HCT116 (cell line): ENCODE measurements at regions not wholly inside any gene's neighbourhood (a gene's known extent, or its start where the extent isn't known, plus 50 kb on each side); places are given as distances from the start of the nearest gene placed in this dataset.

Experiments
- ATAC-seq: fragments of 200-7000 bp; cut with Tn5 transposase; 2 replicates; pipeline ENCODE4 v1.9.1; 2020; ENCODE audit warnings: mild to moderate bottlenecking, moderate library complexity
- BruUV-seq: library from RNA; stranded (reverse); fragments of 400-500 nt; replicated peaks from 2 replicates; lab custom pipeline; 2021; lab: Mats Ljungman, UMichigan
- CTCF ChIA-PET: fragments of 300-600 bp; sonication (Branson Sonifier 250); formaldehyde crosslinking; loops from one replicate; lab custom pipeline; 2021; ENCODE audit warnings: antibody characterized with exemption; lab: Charles Lee
- POLR2A ChIA-PET: fragments of 300-600, 350-600 bp; sonication (Branson Sonifier 250); formaldehyde crosslinking; loops from one replicate; lab custom pipeline; 2021; ENCODE audit warnings: antibody characterized with exemption; lab: Charles Lee
- RAD21 ChIA-PET, 2 experiments: fragments of 300-600 bp; sonication (Branson Sonifier 250); formaldehyde crosslinking; loops; one replicate each; lab custom pipeline; 2023; ENCODE audit warnings: low total read pairs in 2 of 2; ENCODE audit not compliant: uncharacterized antibody in 2 of 2, unreplicated experiment in 2 of 2, low non-redundant PET in 1 of 2; lab: Charles Lee
- DNase-seq: peaks from one replicate; pipeline ENCODE4 v3.0.0-alpha.2; 2010; ENCODE audit warnings: low read depth, low spot score
- H2AFZ ChIP-seq: fragments of 200-600 bp; shearing (Covaris generic), sonication (generic); 2 replicates; pipeline ENCODE4 v1.6.1; 2017; ENCODE audit warnings: low read depth, mixed run types, mixed read lengths, antibody characterized with exemption, low read length; ENCODE audit not compliant: poor library complexity, severe bottlenecking
- H3K27ac ChIP-seq: 2 replicates; pipeline ENCODE4 v1.5.1; 2012; ENCODE audit warnings: low read depth, low read length
- H3K27me3 ChIP-seq: fragments of 200-600 bp; sonication (generic); 2 replicates; pipeline ENCODE4 v1.6.1; 2016; ENCODE audit warnings: mixed run types, low read length, mixed read lengths; ENCODE audit not compliant: insufficient read depth
- H3K36me3 ChIP-seq, 2 experiments: fragments of 200-500 bp in 1 of 2; fragments of 200-600 bp in 1 of 2; sonication (Bioruptor generic) in 1 of 2; sonication (generic) in 1 of 2; 2 replicates each; pipeline versions ENCODE4 v1.5.1 to v1.6.1; 2014 to 2016; ENCODE audit warnings: low read length in 2 of 2, inconsistent platforms in 1 of 2, mixed read lengths in 1 of 2, mixed run types in 1 of 2; ENCODE audit not compliant: insufficient read depth in 2 of 2, control insufficient read depth in 1 of 2
- H3K4me1 ChIP-seq, 2 experiments: fragments of 200-600 bp in 1 of 2; sonication (generic) in 1 of 2; 2 replicates each; pipeline versions ENCODE4 v1.5.1 to v1.6.1; 2012 to 2017; ENCODE audit warnings: low read length in 2 of 2, inconsistent platforms in 1 of 2, mild to moderate bottlenecking in 1 of 2, mixed read lengths in 1 of 2, mixed run types in 1 of 2, moderate library complexity in 1 of 2; ENCODE audit not compliant: insufficient read depth in 2 of 2, control insufficient read depth in 1 of 2
- H3K4me2 ChIP-seq: fragments of 200-600 bp; sonication (generic); 2 replicates; pipeline ENCODE4 v1.6.1; 2017; ENCODE audit warnings: mixed run types, low read length, mixed read lengths
- H3K4me3 ChIP-seq, 2 experiments: fragments of 200-600 bp in 1 of 2; sonication (generic) in 1 of 2; replicated peaks in 1 of 2; 2 replicates each; pipeline ENCODE4 v1.5.1; 2011 to 2016; ENCODE audit warnings: low read length in 2 of 2, control low read depth in 1 of 2, low read depth in 1 of 2, mild to moderate bottlenecking in 1 of 2, mixed read lengths in 1 of 2, mixed run types in 1 of 2
- H3K79me2 ChIP-seq: fragments of 200-600 bp; sonication (generic); 2 replicates; pipeline ENCODE4 v1.6.1; 2017; ENCODE audit warnings: mild to moderate bottlenecking, mixed run types, low read length, moderate library complexity, mixed read lengths; ENCODE audit not compliant: insufficient read depth
- H3K9ac ChIP-seq: fragments of 200-600 bp; sonication (generic); 2 replicates; pipeline ENCODE4 v1.6.1; 2016; ENCODE audit warnings: low read length, mixed read lengths
- H3K9me2 ChIP-seq: fragments of 200-600 bp; sonication (generic), shearing (Covaris generic); 2 replicates; pipeline ENCODE4 v1.6.1; 2017; ENCODE audit warnings: mixed run types, mild to moderate bottlenecking, moderate library complexity; ENCODE audit not compliant: insufficient read depth
- H3K9me3 ChIP-seq, 2 experiments: fragments of 200-500 bp in 1 of 2; fragments of 200-600 bp in 1 of 2; sonication (Bioruptor generic) in 1 of 2; sonication (generic) in 1 of 2; 2 replicates each; pipeline ENCODE4 v1.6.1; 2014 to 2017; ENCODE audit warnings: low read length in 2 of 2, mixed read lengths in 2 of 2, inconsistent platforms in 1 of 2, low read depth in 1 of 2, mild to moderate bottlenecking in 1 of 2, mixed run types in 1 of 2, moderate library complexity in 1 of 2; ENCODE audit not compliant: control insufficient read depth in 1 of 2, insufficient read depth in 1 of 2
- H4K20me1 ChIP-seq: fragments of 200-600 bp; sonication (generic), shearing (Covaris generic); 2 replicates; pipeline ENCODE4 v1.6.1; 2017; ENCODE audit warnings: mixed run types, mild to moderate bottlenecking, moderate library complexity; ENCODE audit not compliant: insufficient read depth
- CBX3 ChIP-seq: IDR thresholded peaks from 2 replicates; pipeline ENCODE4 v1.6.1; 2012; ENCODE audit warnings: low read depth
- CEBPB ChIP-seq: IDR thresholded peaks from 2 replicates; pipeline ENCODE4 v1.6.1; 2012; ENCODE audit warnings: low read depth
- CTCF ChIP-seq, 3 experiments: fragments of 200-600 bp in 1 of 3; sonication (generic) in 1 of 3; IDR thresholded peaks in 2 of 3; conservative IDR thresholded peaks in 1 of 3; 2 replicates each; pipeline ENCODE4 v1.5.1; 2012 to 2017; ENCODE audit warnings: low read depth in 2 of 3, low read length in 2 of 3, antibody characterized with exemption in 1 of 3, borderline replicate concordance in 1 of 3, control low read depth in 1 of 3, mild to moderate bottlenecking in 1 of 3, mixed read lengths in 1 of 3, mixed run types in 1 of 3, moderate library complexity in 1 of 3; ENCODE audit not compliant: insufficient read depth in 1 of 3
- EGR1 ChIP-seq: IDR thresholded peaks from 2 replicates; pipeline ENCODE4 v1.6.1; 2012; ENCODE audit warnings: low read depth
- ELF1 ChIP-seq: IDR thresholded peaks from 2 replicates; pipeline ENCODE4 v1.6.1; 2012; ENCODE audit warnings: low read depth, borderline replicate concordance
- EZH2 ChIP-seq: fragments of 200-600 bp; sonication (generic); IDR thresholded peaks from 2 replicates; pipeline ENCODE4 v1.6.1; 2017; ENCODE audit warnings: antibody characterized with exemption, mixed run types
- EZH2phosphoT487 ChIP-seq: fragments of 200-600 bp; IDR thresholded peaks from 2 replicates; pipeline ENCODE4 v1.6.1; 2018; ENCODE audit warnings: antibody characterized with exemption, borderline replicate concordance
- FOSL1 ChIP-seq: IDR thresholded peaks from 2 replicates; pipeline ENCODE4 v1.6.1; 2012; ENCODE audit warnings: low read depth
- JUND ChIP-seq: IDR thresholded peaks from 2 replicates; pipeline ENCODE4 v1.6.1; 2012
- POLR2A ChIP-seq: IDR thresholded peaks from 2 replicates; pipeline ENCODE4 v1.7.0; 2011; ENCODE audit warnings: borderline replicate concordance; ENCODE audit not compliant: insufficient read depth, insufficient read length; ENCODE audit errors: extremely low read depth
- POLR2AphosphoS5 ChIP-seq: IDR thresholded peaks from 2 replicates; pipeline ENCODE4 v1.6.1; 2011; ENCODE audit warnings: mild to moderate bottlenecking, low read depth, low read length, moderate library complexity
- RAD21 ChIP-seq: IDR thresholded peaks from 2 replicates; pipeline ENCODE4 v1.6.1; 2012; ENCODE audit warnings: low read depth, mild to moderate bottlenecking
- REST ChIP-seq: IDR thresholded peaks from 2 replicates; pipeline ENCODE4 v1.6.1; 2012; ENCODE audit warnings: low read depth
- SP1 ChIP-seq: IDR thresholded peaks from 2 replicates; pipeline ENCODE4 v1.6.1; 2012; ENCODE audit warnings: low read depth
- YY1 ChIP-seq: IDR thresholded peaks from 2 replicates; pipeline ENCODE4 v1.6.1; 2011; ENCODE audit warnings: low read length, low read depth, moderate library complexity, mild to moderate bottlenecking; ENCODE audit not compliant: insufficient replicate concordance; ENCODE audit errors: extremely low read depth
- ZBTB33 ChIP-seq: IDR thresholded peaks from 2 replicates; pipeline ENCODE4 v1.6.1; 2011; ENCODE audit warnings: mild to moderate bottlenecking, low read length, moderate library complexity; ENCODE audit not compliant: insufficient replicate concordance; ENCODE audit errors: extremely low read depth
- intact Hi-C: fragments of 100-400 bp; cut with micrococcal nuclease; formaldehyde crosslinking; loops from 2 replicates; pipeline ENCODE4 v1.10.0; 2022

- ChIA-PET POLR2A (no interaction called here), RAD21 (no interaction called here)
These were observed 97.1 kb upstream of the RBMS1 start for GRCh38 chr2:160590664-160591063.

More at GRCh38 chr2:160590664-160591063, 97.1 kb upstream of the RBMS1 start:
- intact Hi-C loops = no loop called here
- Histone ChIP-seq H3K27ac (no peak overlapping the region), H3K4me2 (no peak overlapping the region), H3K4me3 (no peak overlapping the region), H3K79me2 (no peaks in the 10 kb centered on the region), H3K36me3 (no peaks in the 10 kb centered on the region), H3K4me1 (no peaks in the 10 kb centered on the region), H4K20me1 (no peaks in the 10 kb centered on the region), H3K9me3 (no peaks in the 10 kb centered on the region), H3K27me3 (no peaks in the 10 kb centered on the region), H2AFZ (no peak overlapping the region), H3K9me2 (no peaks in the 10 kb centered on the region), H3K9ac (no peak overlapping the region)
- DNase-seq (no peak), ATAC-seq (no peak)
- CTCF ChIA-PET = no interaction called here
- TF ChIP-seq RAD21 (no peak), ELF1 (no peak), CBX3 (no peak), CTCF (IDR thresholded peaks at IDR 0.05 in 2 of 3, conservative IDR thresholded peaks at IDR 0.05 in 1 of 3; ENCODE audit: borderline replicate concordance in 1 of 3, insufficient read depth in 1 of 3, low read depth in 2 of 3, low read length in 2 of 3) (no peak), POLR2AphosphoS5 (no peak), EZH2 (no peak), SP1 (no peak), REST (no peak), JUND (no peak), EZH2phosphoT487 (no peak), YY1 (no peak), ZBTB33 (no peak), POLR2A (no peak), FOSL1 (no peak), EGR1 (no peak), CEBPB (no peak)
- BruUV-seq = no TSS peak
